HepG2 (cell line): ENCODE measurements at regions not wholly inside any gene's neighbourhood (a gene's known extent, or its start where the extent isn't known, plus 50 kb on each side); places are given as distances from the start of the nearest gene placed in this dataset.

Experiments
- ARNTL ChIP-seq: sonication (generic); formaldehyde crosslinking; IDR thresholded peaks from 2 replicates; pipeline ENCODE4 v1.4.0; 2020; ENCODE audit warnings: mild to moderate bottlenecking, missing genetic modification reagents
- IRF1 ChIP-seq: sonication (generic); formaldehyde crosslinking; IDR thresholded peaks from 2 replicates; pipeline ENCODE4 v1.4.0; 2020; ENCODE audit warnings: low read depth, mild to moderate bottlenecking, missing genetic modification reagents
- TAF1 ChIP-seq: sonication (generic); formaldehyde crosslinking; IDR thresholded peaks from 2 replicates; pipeline ENCODE4 v1.4.0; 2020; ENCODE audit warnings: missing genetic modification reagents
- TSC22D2 ChIP-seq: sonication (generic); formaldehyde crosslinking; IDR thresholded peaks from 2 replicates; pipeline ENCODE4 v1.5.1; 2020; ENCODE audit warnings: missing genetic modification reagents, mild to moderate bottlenecking, borderline replicate concordance
- ZNF282 ChIP-seq: fragments of 450-650 bp; IDR thresholded peaks from 2 replicates; pipeline ENCODE4 v1.6.1; 2018; ENCODE audit not compliant: partially characterized antibody
- ZNF501 ChIP-seq: sonication (generic); formaldehyde crosslinking; IDR thresholded peaks from 2 replicates; pipeline ENCODE4 v1.5.1; 2020; ENCODE audit warnings: mild to moderate bottlenecking, moderate library complexity, missing genetic modification reagents

DNA sequence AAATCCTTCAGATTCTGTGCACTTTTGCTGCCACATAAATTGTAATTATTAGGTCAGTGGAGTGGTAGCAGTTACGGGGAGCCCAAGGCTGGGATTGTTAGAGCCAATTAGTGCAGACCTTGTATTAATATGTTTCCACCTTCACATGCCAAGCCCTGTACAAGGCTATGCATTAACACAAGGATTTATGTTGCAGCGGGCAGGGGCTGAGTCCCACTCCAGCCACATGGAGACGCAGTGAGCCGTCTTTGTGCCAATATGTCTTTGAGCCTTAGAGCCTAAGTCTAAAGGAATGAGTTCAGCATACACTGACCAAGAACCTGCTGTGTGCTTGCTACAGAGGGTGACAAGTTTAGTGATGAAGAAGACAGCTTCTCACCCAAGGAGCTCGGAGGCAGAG lies 238.2 kb downstream of the TSN start:
- TF ChIP-seq TSC22D2 (CRISPR knock-in tag) (no peak), IRF1 (CRISPR knock-in tag) (no peak), TAF1 (no peak), ZNF282 (no peak), ZNF501 (CRISPR knock-in tag) (no peak), ARNTL (CRISPR knock-in tag) (no peak)
